SK-N-SH treated with all-trans-retinoic acid at 6 μM for 48 hours (cell line): ENCODE measurements at regions not wholly inside any gene's neighbourhood (a gene's known extent, or its start where the extent isn't known, plus 50 kb on each side); places are given as distances from the start of the nearest gene placed in this dataset.
"Not testable (repeated sequence)": the region's sequence is repeated elsewhere in the genome, so short reads cannot be mapped to it uniquely, and the experiment has no call there.

Experiments used
- ATAC-seq: fragments of 200-7000 bp; cut with Tn5 transposase; 3 replicates; pipeline ENCODE4 v1.9.1; 2020; ENCODE audit warnings: mild to moderate bottlenecking, moderate library complexity
- BACH2 ChIP-seq: fragments of 250-450 bp; sonication (Bioruptor Pico); IDR thresholded peaks from 2 replicates; pipeline ENCODE4 v1.9.0; 2021; ENCODE audit warnings: mild to moderate bottlenecking, borderline replicate concordance
- CREB5 ChIP-seq: fragments of 250-450 bp; sonication (Bioruptor Pico); IDR thresholded peaks from 2 replicates; pipeline ENCODE4 v1.5.1; 2020; ENCODE audit warnings: low read depth, mild to moderate bottlenecking, moderate library complexity
- CSDC2 ChIP-seq: fragments of 250-450 bp; sonication (Bioruptor Pico); IDR thresholded peaks from 2 replicates; pipeline ENCODE4 v1.5.0; 2020; ENCODE audit warnings: mild to moderate bottlenecking, moderate library complexity
- CSRNP3 ChIP-seq: fragments of 250-450 bp; sonication (Bioruptor Pico); IDR thresholded peaks from 2 replicates; pipeline ENCODE4 v1.5.1; 2021; ENCODE audit warnings: mild to moderate bottlenecking, moderate library complexity
- ESRRG ChIP-seq: fragments of 250-450 bp; sonication (Bioruptor Pico); IDR thresholded peaks from 2 replicates; pipeline ENCODE4 v1.6.1; 2021; ENCODE audit warnings: mild to moderate bottlenecking
- GLIS3 ChIP-seq: fragments of 250-450 bp; sonication (Bioruptor Pico); IDR thresholded peaks from 2 replicates; pipeline ENCODE4 v1.5.0; 2020; ENCODE audit warnings: mild to moderate bottlenecking, moderate library complexity
- OSR1 ChIP-seq: fragments of 250-450 bp; sonication (Bioruptor Pico); IDR thresholded peaks from 2 replicates; pipeline ENCODE4 v1.8.0; 2022; ENCODE audit warnings: moderate library complexity, mild to moderate bottlenecking, inconsistent platforms
- PATZ1 ChIP-seq: fragments of 250-450 bp; sonication (Bioruptor Pico); IDR thresholded peaks from 2 replicates; pipeline ENCODE4 v1.8.0; 2020; ENCODE audit warnings: mild to moderate bottlenecking, moderate library complexity, borderline replicate concordance
- POU6F1 ChIP-seq: fragments of 250-450 bp; sonication (Bioruptor Pico); IDR thresholded peaks from 2 replicates; pipeline ENCODE4 v1.8.0; 2021; ENCODE audit warnings: low read depth, mild to moderate bottlenecking, moderate library complexity, borderline replicate concordance
- PPARA ChIP-seq: fragments of 250-450 bp; sonication (Bioruptor Pico); IDR thresholded peaks from 2 replicates; pipeline ENCODE4 v1.5.0; 2020; ENCODE audit warnings: mild to moderate bottlenecking, borderline replicate concordance
- RARB ChIP-seq: fragments of 250-450 bp; sonication (Bioruptor Pico); IDR thresholded peaks from 2 replicates; pipeline ENCODE4 v1.8.0; 2021; ENCODE audit warnings: mild to moderate bottlenecking, moderate library complexity
- TCF4 ChIP-seq: fragments of 250-450 bp; sonication (Bioruptor Pico); IDR thresholded peaks from 2 replicates; pipeline ENCODE4 v1.8.0; 2021; ENCODE audit warnings: mild to moderate bottlenecking, moderate library complexity, borderline replicate concordance
- TOX ChIP-seq: fragments of 250-450 bp; sonication (Bioruptor Pico); IDR thresholded peaks from 2 replicates; pipeline ENCODE4 v1.8.0; 2021; ENCODE audit warnings: mild to moderate bottlenecking, moderate library complexity, borderline replicate concordance
- TSHZ2 ChIP-seq: fragments of 250-450 bp; sonication (Bioruptor Pico); IDR thresholded peaks from 2 replicates; pipeline ENCODE4 v1.5.0; 2020; ENCODE audit warnings: mild to moderate bottlenecking, moderate library complexity
- ZC3H10 ChIP-seq: fragments of 250-450 bp; sonication (Bioruptor Pico); IDR thresholded peaks from 2 replicates; pipeline ENCODE4 v1.5.1; 2021; ENCODE audit warnings: mild to moderate bottlenecking, moderate library complexity
- ZFP3 ChIP-seq: fragments of 250-450 bp; sonication (Bioruptor Pico); IDR thresholded peaks from 2 replicates; pipeline ENCODE4 v1.5.0; 2020; ENCODE audit warnings: mild to moderate bottlenecking, moderate library complexity
- ZNF565 ChIP-seq: fragments of 450-650 bp; formaldehyde crosslinking; conservative IDR thresholded peaks from 2 replicates; pipeline ENCODE4 v1.5.0; 2020; ENCODE audit warnings: low read depth, mild to moderate bottlenecking, moderate library complexity
- ZNF70 ChIP-seq: fragments of 450-650 bp; formaldehyde crosslinking; IDR thresholded peaks from 2 replicates; pipeline ENCODE4 v1.5.0; 2020; ENCODE audit warnings: mild to moderate bottlenecking, moderate library complexity

- no peak for ATAC-seq
- TF ChIP-seq PATZ1 (CRISPR knock-in tag) (no peak), CREB5 (CRISPR knock-in tag) (no peak), OSR1 (CRISPR knock-in tag) (no peak), GLIS3 (CRISPR knock-in tag) (no peak), CSDC2 (CRISPR knock-in tag) (no peak), TSHZ2 (no peak)
These were observed 51.5 kb upstream of the IFNE start for GRCh38 chr9:21533597-21533996.

GRCh38 chr9:21535396-21535795 lies 53.3 kb upstream of the IFNE start:
- TF ChIP-seq CSDC2 (CRISPR knock-in tag): no peak
- no peak for TF ChIP-seq PATZ1 (CRISPR knock-in tag)
- no peak for TF ChIP-seq PPARA (CRISPR knock-in tag)
- no peak for TF ChIP-seq ESRRG (CRISPR knock-in tag)
- no peak for TF ChIP-seq CREB5 (CRISPR knock-in tag)
- no peak for TF ChIP-seq RARB
- TF ChIP-seq ZNF70: no peak
- no peak for TF ChIP-seq POU6F1
- no peak for TF ChIP-seq ZNF565
- ATAC-seq: no peak

- TF ChIP-seq GLIS3 (CRISPR knock-in tag): no peak
- no peak for TF ChIP-seq TCF4 (CRISPR knock-in tag)
- TF ChIP-seq CSDC2 (CRISPR knock-in tag): no peak
- TF ChIP-seq TOX (CRISPR knock-in tag): no peak
- no peak for TF ChIP-seq PATZ1 (CRISPR knock-in tag)
- TF ChIP-seq, all 23 proteins: peak for 0
- ATAC-seq: no peak
These were observed 60.7 kb upstream of the IFNE start for GRCh38 chr9:21542787-21543186.

GRCh38 chr9:21543187-21543586 lies 61.1 kb upstream of the IFNE start:
- ATAC-seq: no peak
- TF ChIP-seq POU6F1: no peak
- no peak for TF ChIP-seq CSRNP3 (CRISPR knock-in tag)
- no peak for TF ChIP-seq BACH2 (CRISPR knock-in tag)
- TF ChIP-seq ZC3H10 (CRISPR knock-in tag): no peak
- TF ChIP-seq ZFP3 (CRISPR knock-in tag): no peak
- TF ChIP-seq RARB: no peak
- no peak for TF ChIP-seq OSR1 (CRISPR knock-in tag)

- ATAC-seq: not testable (repeated sequence)
These were observed 61.7 kb upstream of the IFNE start for GRCh38 chr9:21543816-21544215.
